ENCODE measurements at regions not wholly inside any gene's neighbourhood (a gene's known extent, or its start where the extent isn't known, plus 50 kb on each side); places are given as distances from the start of the nearest gene placed in this dataset.

GRCh38 chr14:51495319-51495718 lies 156.4 kb upstream of the FRMD6 start:
- TF ChIP-seq POLR2AphosphoS5 (IDR thresholded peaks at IDR 0.05; ENCODE audit: insufficient read depth, low read depth, low read length) (no peak), CTCF (IDR thresholded peaks at IDR 0.05; ENCODE audit: extremely low read depth in 1 of 2, insufficient read depth in 1 of 2, low read depth in 1 of 2, low read length in 2 of 2) (no peak), POLR2A (IDR thresholded peaks at IDR 0.05; ENCODE audit: low read depth, low read length) (no peak), MAX (IDR thresholded peaks at IDR 0.05; ENCODE audit: insufficient read depth, insufficient read length) (no peak)

Measured in endothelial cell of umbilical vein (primary cell).